ENCODE measurements at regions not wholly inside any gene's neighbourhood (a gene's known extent, or its start where the extent isn't known, plus 50 kb on each side); places are given as distances from the start of the nearest gene placed in this dataset.

- no peak for TF ChIP-seq CTCF (IDR thresholded peaks at IDR 0.05)
- no peak for TF ChIP-seq POLR2AphosphoS5 (IDR thresholded peaks at IDR 0.05)
- no peak for TF ChIP-seq EP300 (IDR thresholded peaks at IDR 0.05)
- no peak for TF ChIP-seq POLR2A (IDR thresholded peaks at IDR 0.05)
These were observed 849.9 kb upstream of the SEMA6A start for GRCh38 chr5:117424559-117424958.
